Subcutaneous abdominal adipose tissue (tissue), 5 donors: ENCODE measurements at regions not wholly inside any gene's neighbourhood (a gene's known extent, or its start where the extent isn't known, plus 50 kb on each side); places are given as distances from the start of the nearest gene placed in this dataset.

Experiments used
- H3K27ac ChIP-seq: one replicate; pipeline ENCODE4 v1.7.0; 2013; ENCODE audit warnings: low read depth, mild to moderate bottlenecking, inconsistent platforms, low read length, moderate library complexity
- H3K27me3 ChIP-seq, 5 donors: one replicate each; pipeline ENCODE4 v1.7.0; 2013; ENCODE audit warnings: low read length in 5 of 5, inconsistent platforms in 1 of 5; ENCODE audit not compliant: control insufficient read depth in 5 of 5, insufficient read depth in 4 of 5
- H3K36me3 ChIP-seq, 5 donors: one replicate each; pipeline ENCODE4 v1.7.0; 2013; ENCODE audit warnings: low read length in 5 of 5; ENCODE audit not compliant: control insufficient read depth in 5 of 5, insufficient read depth in 5 of 5
- H3K4me1 ChIP-seq, 5 donors: one replicate each; pipeline ENCODE4 v1.7.0; 2013; ENCODE audit warnings: low read length in 5 of 5, mild to moderate bottlenecking in 3 of 5, moderate library complexity in 1 of 5; ENCODE audit not compliant: control insufficient read depth in 5 of 5, insufficient read depth in 5 of 5
- H3K4me3 ChIP-seq, 5 donors: one replicate each; pipeline ENCODE4 v1.7.0; 2013; ENCODE audit warnings: low read length in 5 of 5, low read depth in 1 of 5
- H3K9ac ChIP-seq, 5 donors: one replicate each; pipeline ENCODE4 v1.7.0; 2013; ENCODE audit warnings: low read length in 5 of 5, mild to moderate bottlenecking in 4 of 5, moderate library complexity in 3 of 5
- H3K9me3 ChIP-seq, 5 donors: one replicate each; pipeline ENCODE4 v1.7.0; 2013; ENCODE audit warnings: low read length in 5 of 5; ENCODE audit not compliant: control insufficient read depth in 5 of 5
- donor health status: healthy.
- donor health status: healthy.
- donor health status: healthy.
- donor health status: healthy.
- donor health status: healthy.

- H3K9me3 ChIP-seq = no peaks in the 10 kb centered on the region
- H3K4me3 ChIP-seq = no peak overlapping the region
- no peak overlapping the region for H3K27ac ChIP-seq
- H3K4me1 ChIP-seq = peaks cover 0 to 4% (median 0%) of the 10 kb centered on the region in 5 donors
- no peak overlapping the region for H3K9ac ChIP-seq
- no peaks in the 10 kb centered on the region for H3K36me3 ChIP-seq
- H3K27me3 ChIP-seq = no peaks in the 10 kb centered on the region
Observed at GRCh38 chr7:156440456-156440855, 200.1 kb upstream of the RNF32 start.

GRCh38 chr7:156438011-156438410 lies 202.6 kb upstream of the RNF32 start:
- H3K27me3 ChIP-seq = no peaks in the 10 kb centered on the region
- peaks cover 0 to 4% (median 0%) of the 10 kb centered on the region in 5 donors for H3K4me1 ChIP-seq
- no peak overlapping the region for H3K4me3 ChIP-seq
- no peaks in the 10 kb centered on the region for H3K36me3 ChIP-seq
- no peak overlapping the region for H3K9ac ChIP-seq
- no peak overlapping the region for H3K27ac ChIP-seq
- H3K9me3 ChIP-seq = no peaks in the 10 kb centered on the region

GRCh38 chr7:156437021-156437614 lies 203.5 kb upstream of the RNF32 start:
- no peaks in the 10 kb centered on the region for H3K9me3 ChIP-seq
- H3K27me3 ChIP-seq = no peaks in the 10 kb centered on the region
- no peak overlapping the region for H3K4me3 ChIP-seq
- H3K36me3 ChIP-seq = no peaks in the 10 kb centered on the region
- no peak overlapping the region for H3K27ac ChIP-seq
- no peak overlapping the region for H3K9ac ChIP-seq
- H3K4me1 ChIP-seq = peaks cover 0 to 4% (median 0%) of the 10 kb centered on the region in 5 donors

GRCh38 chr7:156435486-156436231 lies 204.9 kb upstream of the RNF32 start:
- H3K4me3 ChIP-seq = no peak overlapping the region
- H3K27ac ChIP-seq = no peak overlapping the region
- H3K4me1 ChIP-seq = peaks cover 0 to 4% (median 0%) of the 10 kb centered on the region in 5 donors
- no peaks in the 10 kb centered on the region for H3K27me3 ChIP-seq
- H3K9me3 ChIP-seq = no peaks in the 10 kb centered on the region
- no peak overlapping the region for H3K9ac ChIP-seq
- H3K36me3 ChIP-seq = no peaks in the 10 kb centered on the region

- H3K9me3 ChIP-seq = no peaks in the 10 kb centered on the region
- no peak overlapping the region for H3K9ac ChIP-seq
- H3K36me3 ChIP-seq = no peaks in the 10 kb centered on the region
- peaks cover 0 to 4% (median 0%) of the 10 kb centered on the region in 5 donors for H3K4me1 ChIP-seq
- H3K27me3 ChIP-seq = no peaks in the 10 kb centered on the region
- no peak overlapping the region for H3K27ac ChIP-seq
- no peak overlapping the region for H3K4me3 ChIP-seq
Observed at GRCh38 chr7:156434706-156435105, 205.9 kb upstream of the RNF32 start.

- H3K4me1 ChIP-seq = no peaks in the 10 kb centered on the region
- no peaks in the 10 kb centered on the region for H3K27me3 ChIP-seq
- H3K9me3 ChIP-seq = no peaks in the 10 kb centered on the region
- no peak overlapping the region for H3K27ac ChIP-seq
- no peaks in the 10 kb centered on the region for H3K36me3 ChIP-seq
- H3K9ac ChIP-seq = no peak overlapping the region
- H3K4me3 ChIP-seq = no peak overlapping the region
Observed at GRCh38 chr7:156432018-156432417, 208.6 kb upstream of the RNF32 start.

GRCh38 chr7:156430109-156430508 lies 210.5 kb upstream of the RNF32 start:
- Histone ChIP-seq H3K36me3 (no peaks in the 10 kb centered on the region), H3K4me1 (no peaks in the 10 kb centered on the region), H3K4me3 (no peak overlapping the region), H3K27ac (no peak overlapping the region), H3K9me3 (no peaks in the 10 kb centered on the region), H3K9ac (no peak overlapping the region), H3K27me3 (no peaks in the 10 kb centered on the region)

GRCh38 chr7:156429514-156429913 lies 211.1 kb upstream of the RNF32 start:
- Histone ChIP-seq H3K4me1 (no peaks in the 10 kb centered on the region), H3K9me3 (no peaks in the 10 kb centered on the region), H3K27ac (no peak overlapping the region), H3K27me3 (no peaks in the 10 kb centered on the region), H3K4me3 (no peak overlapping the region), H3K9ac (no peak overlapping the region), H3K36me3 (no peaks in the 10 kb centered on the region)

- peaks cover 0 to 9% (median 0%) of the 10 kb centered on the region in 5 donors for H3K4me1 ChIP-seq
- H3K36me3 ChIP-seq = no peaks in the 10 kb centered on the region
- no peaks in the 10 kb centered on the region for H3K9me3 ChIP-seq
- H3K4me3 ChIP-seq = no peak overlapping the region
- no peaks in the 10 kb centered on the region for H3K27me3 ChIP-seq
- no peak overlapping the region for H3K27ac ChIP-seq
- H3K9ac ChIP-seq = no peak overlapping the region
Observed at GRCh38 chr7:156423876-156424275, 216.7 kb upstream of the RNF32 start.

- H3K9me3 ChIP-seq = no peaks in the 10 kb centered on the region
- no peak overlapping the region for H3K27ac ChIP-seq
- H3K36me3 ChIP-seq = no peaks in the 10 kb centered on the region
- no peak overlapping the region for H3K4me3 ChIP-seq
- H3K9ac ChIP-seq = no peak overlapping the region
- peaks cover 0 to 17% (median 0%) of the 10 kb centered on the region in 5 donors for H3K4me1 ChIP-seq
- no peaks in the 10 kb centered on the region for H3K27me3 ChIP-seq
Observed at GRCh38 chr7:156420496-156420895, 220.1 kb upstream of the RNF32 start.
